Breast epithelium (tissue), 3 donors: ENCODE measurements at regions not wholly inside any gene's neighbourhood (a gene's known extent, or its start where the extent isn't known, plus 50 kb on each side); places are given as distances from the start of the nearest gene placed in this dataset.

ENCODE experiments used
- CTCF ChIP-seq, 3 donors: fragments of 450-650 bp; IDR thresholded peaks; one replicate each; pipeline ENCODE4 v1.5.1; 2016 to 2017; ENCODE audit warnings: antibody characterized with exemption in 3 of 3, mild to moderate bottlenecking in 3 of 3, moderate library complexity in 3 of 3
- POLR2A ChIP-seq: fragments of 450-650 bp; IDR thresholded peaks from one replicate; pipeline ENCODE4 v1.6.1; 2016; ENCODE audit warnings: antibody characterized with exemption, mild to moderate bottlenecking, moderate library complexity

GRCh38 chr6:114580882-114581281, 238.1 kb upstream of the HS3ST5 start:
- no peak for TF ChIP-seq CTCF (IDR thresholded peaks at IDR 0.05)
- no peak for TF ChIP-seq POLR2A
